Embryonic facial prominence (tissue), 1 donor: ENCODE measurements at regions not wholly inside any gene's neighbourhood (a gene's known extent, or its start where the extent isn't known, plus 50 kb on each side); places are given as distances from the start of the nearest gene placed in this dataset.

ENCODE experiments used
- DNase-seq: peaks from one replicate; pipeline ENCODE4 v3.0.0-alpha.2; 2016; ENCODE audit errors: extremely low spot score

DNA sequence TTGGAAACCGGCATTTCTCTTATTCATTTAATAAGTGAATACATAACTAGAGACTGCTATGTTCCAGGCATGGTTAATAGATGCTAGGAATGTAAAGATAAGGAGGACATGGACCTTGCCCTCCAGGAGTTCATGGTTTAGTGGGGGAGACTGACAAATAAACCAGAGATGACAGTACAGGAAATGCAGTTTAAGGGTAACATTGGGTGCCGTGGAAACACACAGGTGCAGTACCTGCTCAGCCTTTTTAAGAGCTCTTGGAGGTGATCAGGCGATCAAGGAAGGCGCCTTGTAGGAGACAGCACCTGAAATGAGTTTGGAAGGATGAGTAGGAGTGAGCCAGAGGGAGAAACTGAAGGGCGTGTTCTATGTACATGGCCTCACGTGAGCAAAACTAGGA is 145.8 kb downstream of the AASDH start:
- no peak for DNase-seq

- DNase-seq: no peak
These were observed 146.6 kb downstream of the AASDH start for GRCh38 chr4:56240554-56241174.

DNA sequence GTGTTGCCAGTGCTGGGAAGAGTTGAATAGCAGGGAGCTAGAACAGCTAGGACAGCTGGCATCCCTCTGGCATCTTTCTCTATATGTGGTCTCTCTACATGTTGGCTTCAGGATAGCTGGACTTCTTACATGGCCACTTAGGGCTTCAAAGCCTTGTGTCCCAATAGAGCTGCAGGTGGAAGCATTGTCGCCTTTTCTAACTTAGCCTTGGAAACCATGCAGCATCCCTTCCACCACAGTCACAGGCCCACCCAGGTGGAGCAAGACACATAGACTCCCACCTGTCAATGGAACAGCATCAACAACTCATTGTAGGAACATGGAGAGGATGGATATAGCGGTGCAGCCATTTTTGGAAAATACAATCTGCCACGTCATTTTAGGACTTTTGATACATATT is 149.0 kb downstream of the AASDH start:
- DNase-seq: no peak

GRCh38 chr4:56235725-56236124 is 151.6 kb downstream of the AASDH start:
- no peak for DNase-seq

DNA sequence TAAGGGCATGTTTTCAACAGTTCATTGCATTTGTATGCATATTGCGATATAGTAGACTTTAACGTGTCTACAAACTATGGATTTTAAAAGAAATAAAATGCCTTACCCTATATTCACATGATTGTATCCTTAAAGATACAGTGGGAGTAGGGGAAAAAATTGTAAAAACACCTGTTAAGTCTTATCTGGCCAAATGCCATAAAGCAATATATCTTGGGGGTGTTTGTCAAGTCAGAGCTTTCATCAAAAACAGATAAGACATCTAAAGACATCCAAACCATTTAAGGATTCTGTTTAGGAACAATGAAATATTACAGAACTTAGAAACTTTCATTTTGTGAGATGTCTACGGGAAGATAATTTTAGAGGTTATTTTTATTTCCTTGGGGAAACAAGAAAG is 152.3 kb downstream of the AASDH start:
- no peak for DNase-seq

DNA sequence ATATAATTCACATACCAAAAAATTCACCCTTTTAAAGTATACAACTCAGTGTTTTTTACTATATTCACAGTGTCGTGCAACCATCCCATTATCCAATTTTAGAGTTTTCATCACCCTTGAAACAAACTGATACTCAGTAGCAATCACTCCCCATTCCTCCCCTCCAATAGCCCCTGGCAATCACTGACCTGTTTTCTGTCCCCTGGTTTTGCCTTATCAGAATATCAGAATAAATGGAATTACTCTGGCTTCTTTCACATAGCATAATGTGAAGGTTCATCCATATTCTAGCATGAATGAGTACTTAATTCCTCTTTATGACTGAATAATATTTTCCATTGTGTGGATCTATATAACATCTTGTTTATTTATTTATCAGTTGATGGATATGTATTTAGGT is 153.2 kb downstream of the AASDH start:
- DNase-seq: no peak

- DNase-seq: no peak
These were observed 155.9 kb downstream of the AASDH start for GRCh38 chr4:56231410-56231809.

- no peak for DNase-seq
These were observed 157.3 kb downstream of the AASDH start for GRCh38 chr4:56229947-56230346.

- no peak for DNase-seq
These were observed 159.9 kb downstream of the AASDH start for GRCh38 chr4:56227301-56227835.

- DNase-seq: no peak
These were observed 160.7 kb downstream of the AASDH start for GRCh38 chr4:56226579-56226978.

DNA sequence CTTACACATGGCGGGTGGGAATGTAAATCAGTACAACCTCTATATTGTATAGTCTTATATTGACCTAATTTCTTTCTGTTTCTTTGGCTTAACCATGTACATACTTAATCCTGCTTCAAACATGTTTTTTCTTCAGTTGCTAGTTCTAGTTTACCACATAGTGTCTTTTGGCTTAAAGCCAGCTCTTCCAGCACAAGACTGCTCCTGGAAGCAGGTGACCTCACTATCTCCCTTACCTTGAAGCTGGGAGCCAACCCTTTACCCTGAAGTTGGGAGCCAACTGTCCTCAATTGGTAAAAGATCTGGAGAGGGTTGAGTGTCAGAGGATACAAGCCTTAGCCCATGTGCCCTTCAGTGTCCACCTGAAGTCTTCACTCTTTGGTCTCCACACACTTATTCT is 162.7 kb downstream of the AASDH start:
- no peak for DNase-seq

DNA sequence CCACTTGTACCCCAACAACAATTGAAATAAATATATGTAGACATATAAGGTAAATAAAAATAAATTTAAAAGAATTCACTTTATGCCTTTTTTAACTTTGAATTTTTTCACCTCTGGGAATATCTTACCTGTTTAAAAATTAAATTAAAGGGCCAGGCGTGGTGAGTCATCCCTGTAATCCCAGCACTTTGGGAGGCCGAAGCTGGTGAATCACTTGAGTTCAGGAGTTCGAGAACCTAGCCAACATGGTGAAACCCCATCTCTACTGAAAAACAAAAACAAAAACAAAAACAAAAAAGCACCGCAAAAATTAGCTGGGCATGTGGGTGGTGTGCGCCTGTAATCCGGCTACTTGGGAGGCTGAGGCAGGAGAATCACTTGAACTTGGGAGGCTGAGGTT is 164.8 kb downstream of the AASDH start:
- no peak for DNase-seq

DNA sequence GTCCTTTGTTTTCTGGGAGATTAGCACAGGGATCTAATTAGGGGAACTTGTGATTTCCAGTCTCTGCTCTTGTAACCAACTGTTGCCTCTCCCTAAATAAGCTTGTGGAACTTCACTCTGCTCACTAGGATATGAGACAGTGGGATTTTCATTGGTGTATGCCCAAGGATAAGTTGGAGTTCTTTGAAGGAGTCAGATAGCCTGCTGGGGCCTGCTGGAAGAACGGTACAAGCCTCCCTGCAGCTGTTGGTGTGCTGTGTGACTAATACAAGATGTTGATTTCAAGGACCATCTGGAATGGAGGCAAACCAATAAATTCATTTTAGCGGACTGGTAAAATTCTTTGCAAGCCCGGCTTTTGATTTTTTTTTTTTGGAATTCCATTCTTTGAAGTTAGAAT is 167.0 kb downstream of the AASDH start:
- DNase-seq: no peak

- DNase-seq: no peak
These were observed 167.8 kb downstream of the AASDH start for GRCh38 chr4:56219447-56219846.

DNA sequence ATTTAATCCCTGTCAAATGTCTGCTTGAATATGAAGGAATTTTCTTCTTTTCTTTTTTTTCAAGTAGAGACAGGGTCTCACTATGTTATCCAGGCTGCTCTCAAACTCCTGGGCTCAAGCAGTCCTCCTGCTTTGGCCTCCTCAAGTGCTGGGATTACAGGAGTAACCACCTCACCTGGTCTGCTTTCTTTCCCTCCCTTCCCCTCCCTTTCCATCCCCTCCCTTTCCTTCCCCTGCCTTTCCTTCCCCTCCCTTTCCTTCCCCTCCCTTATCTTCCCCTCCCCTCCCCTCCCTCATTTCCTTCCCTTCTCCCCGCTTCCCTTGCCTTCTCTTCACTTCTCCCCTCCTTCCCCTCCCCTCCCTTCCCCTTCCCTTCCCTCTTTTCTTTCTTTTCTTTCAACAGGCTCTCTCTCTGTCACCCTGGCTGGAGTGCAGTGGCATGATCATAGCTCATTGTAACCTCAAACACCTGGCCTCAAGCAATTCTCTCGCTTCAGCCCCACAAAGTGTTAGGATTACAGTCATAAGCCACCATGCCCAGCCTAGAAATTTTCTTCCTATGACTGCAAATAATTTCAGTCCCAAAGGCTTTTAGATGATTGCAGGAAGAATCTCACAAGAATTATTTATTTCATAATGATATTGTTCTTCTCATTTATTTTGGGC is 168.9 kb downstream of the AASDH start:
- DNase-seq: no peak

- no peak for DNase-seq
These were observed 169.9 kb downstream of the AASDH start for GRCh38 chr4:56217343-56217890.

- DNase-seq: no peak
These were observed 171.4 kb downstream of the AASDH start for GRCh38 chr4:56215901-56216300.

DNA sequence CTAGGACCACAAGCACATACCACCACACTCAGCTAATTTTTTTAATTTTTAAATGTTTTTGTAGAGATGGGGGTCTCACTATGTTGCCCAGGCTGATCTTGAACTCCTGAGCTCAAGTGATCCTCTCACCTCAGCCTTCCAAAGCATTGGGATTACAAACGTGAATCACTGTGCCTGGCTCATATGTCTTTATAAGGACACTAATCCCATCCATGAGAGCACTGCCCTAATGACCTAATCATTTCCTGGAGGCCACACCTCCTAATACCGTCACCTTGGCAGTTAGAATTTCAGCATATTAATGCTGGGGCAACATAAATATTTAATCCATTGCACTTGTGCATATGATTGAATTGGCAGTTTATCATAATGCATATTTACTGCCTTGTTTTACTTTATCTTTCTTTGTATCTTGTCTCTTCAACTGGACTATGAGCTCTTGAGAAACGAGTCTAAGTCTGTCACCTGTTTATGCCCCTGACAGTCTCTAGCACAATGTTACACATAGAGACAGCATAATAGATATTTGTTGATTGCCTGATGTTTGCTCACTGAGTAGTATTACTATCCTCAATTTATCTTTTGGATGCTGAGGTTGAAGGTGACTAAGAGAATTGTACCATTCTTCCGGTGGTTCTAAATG is 172.0 kb downstream of the AASDH start:
- DNase-seq: no peak

GRCh38 chr4:56213543-56213942 is 173.7 kb downstream of the AASDH start:
- DNase-seq: no peak

DNA sequence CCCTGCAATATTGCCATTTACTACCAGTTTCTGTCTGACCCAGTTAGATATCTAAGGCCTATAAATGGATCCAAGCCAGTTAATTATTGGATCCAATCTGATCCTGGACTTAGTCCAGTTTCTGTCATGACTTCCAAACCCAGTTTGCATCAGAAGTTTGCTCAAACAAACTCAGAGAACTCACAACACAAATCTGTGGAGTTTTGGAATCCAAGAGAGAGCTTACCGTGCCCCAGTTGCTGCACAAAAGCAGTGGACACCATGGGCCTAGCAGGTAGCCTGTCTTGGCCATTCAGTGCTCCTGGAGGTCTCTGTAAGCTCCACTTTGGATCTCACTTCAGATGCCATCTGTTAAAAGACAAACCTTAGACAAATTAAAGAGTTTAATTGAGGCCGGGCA is 174.5 kb downstream of the AASDH start:
- DNase-seq: no peak

DNA sequence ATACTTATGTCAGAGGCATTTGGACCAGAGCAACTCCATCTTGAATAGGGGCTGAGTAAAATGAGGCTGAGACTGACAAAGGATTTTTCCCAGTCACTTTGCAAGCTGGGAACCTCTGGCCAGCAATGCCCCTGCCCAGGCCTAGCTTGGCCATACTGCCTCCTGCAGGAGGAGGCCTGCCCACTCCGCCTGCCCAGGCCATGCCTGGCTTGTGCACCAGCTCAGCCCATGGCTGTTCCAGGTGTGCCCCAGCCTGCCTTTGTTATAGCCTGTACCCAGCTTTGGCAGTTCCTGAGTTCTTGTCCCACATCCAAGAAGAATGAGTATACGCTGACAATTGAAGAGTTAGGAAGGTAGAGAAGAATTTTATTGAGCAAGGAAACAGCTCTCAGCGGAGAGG is 176.1 kb downstream of the AASDH start:
- DNase-seq: no peak

GRCh38 chr4:56210397-56210796 is 176.9 kb downstream of the AASDH start:
- no peak for DNase-seq

DNA sequence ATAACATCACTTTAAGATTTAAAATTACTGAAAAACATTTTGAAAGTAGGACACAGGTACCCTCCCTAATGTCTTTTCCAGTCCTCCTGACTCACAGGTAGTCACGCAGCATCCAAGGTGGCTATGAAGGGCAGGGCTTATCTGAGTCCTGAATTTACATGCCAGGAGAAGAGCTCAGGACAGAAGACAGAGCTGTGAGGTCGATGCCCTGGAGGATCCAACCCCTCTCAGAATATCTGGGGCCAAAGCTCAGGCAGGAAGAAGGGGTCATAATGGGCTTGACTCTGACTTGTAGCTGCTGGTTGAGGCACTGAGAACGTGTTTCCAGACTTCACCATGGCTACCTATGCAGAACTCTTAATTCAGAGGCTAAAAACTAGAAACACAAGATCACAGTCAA is 177.5 kb downstream of the AASDH start:
- no peak for DNase-seq
